ENCODE measurements at regions not wholly inside any gene's neighbourhood (a gene's known extent, or its start where the extent isn't known, plus 50 kb on each side); places are given as distances from the start of the nearest gene placed in this dataset.

DNA sequence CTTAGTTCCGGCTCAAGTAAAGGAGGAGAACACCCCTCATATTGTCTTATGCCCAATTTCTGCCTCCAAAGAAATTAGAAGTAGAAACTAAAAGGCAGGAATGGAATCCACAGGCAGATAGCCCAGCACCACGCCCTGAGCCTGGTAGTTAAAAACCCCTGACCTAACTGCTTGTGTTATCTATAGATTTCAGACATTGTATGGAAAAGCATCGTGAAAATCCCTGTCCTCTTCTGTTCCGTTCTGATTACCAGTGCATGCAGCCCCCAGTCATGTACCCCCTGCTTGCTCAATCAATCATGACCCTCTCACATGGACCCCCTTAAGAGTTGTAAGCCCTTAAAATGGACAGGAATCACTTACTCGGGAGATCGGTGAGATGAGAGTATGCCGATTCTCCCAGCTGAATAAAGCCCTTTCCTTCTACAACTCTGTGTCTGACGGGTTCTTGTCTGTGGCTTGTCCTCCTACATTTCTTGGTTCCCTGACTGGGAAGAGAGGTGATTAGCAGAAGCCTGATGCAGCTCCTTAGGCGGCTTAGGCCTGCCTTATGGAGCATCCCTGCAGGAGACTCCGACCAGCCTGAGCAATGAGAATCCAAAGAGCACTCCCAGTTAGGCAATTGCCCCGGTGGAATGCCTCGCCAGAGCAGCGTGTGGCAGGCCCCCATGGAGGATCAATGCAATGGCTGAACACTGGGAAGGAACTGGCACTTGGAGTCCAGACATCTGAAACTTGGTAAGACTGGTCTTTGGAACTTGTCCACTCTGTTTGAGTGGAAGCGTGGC lies 362.6 kb upstream of the TCF4 start:
- H3K27ac ChIP-seq (ENCODE audit: low read depth, low read length) = no peak overlapping the region
- no peak overlapping the region for H4K91ac ChIP-seq (replicated peaks; ENCODE audit: insufficient read length, low read length)
- H2BK20ac ChIP-seq (ENCODE audit: low read length) = no peak overlapping the region
- no peak overlapping the region for H3K14ac ChIP-seq (ENCODE audit: insufficient read length)
- H3K4me1 ChIP-seq (replicated peaks in 1 of 4; ENCODE audit: control insufficient read depth in 3 of 4, insufficient read depth in 4 of 4, low read length in 3 of 4) = no peaks in the 10 kb centered on the region
- H4K5ac ChIP-seq (ENCODE audit: insufficient read length, low read depth, low read length) = no peak overlapping the region
- POLR2A ChIA-PET (ENCODE audit: partially characterized antibody) = no interaction called here
- no peak overlapping the region for H3K4ac ChIP-seq (replicated peaks; ENCODE audit: insufficient read length, low read depth, low read length)
- no peak overlapping the region for H3K56ac ChIP-seq (replicated peaks; ENCODE audit: insufficient read length, low read depth, low read length)
- no peak overlapping the region for H2BK12ac ChIP-seq (ENCODE audit: low read depth, low read length)
- FAIRE-seq (no peak), DNase-seq (ENCODE audit: low read depth in 1 of 2, low spot score in 2 of 2) (no peak)
- no peak overlapping the region for H3K23ac ChIP-seq (ENCODE audit: insufficient read length)
- H2AK5ac ChIP-seq (ENCODE audit: low read depth, low read length) = no peak overlapping the region
- CTCF ChIA-PET (ENCODE audit: partially characterized antibody) = interaction anchor here (1.2 kb wide), 1 partner anchor 101 kb away, joined by 3 read pairs; no protein-coding TSS in a partner anchor
- no peak overlapping the region for H3K9ac ChIP-seq (replicated peaks in 1 of 4; ENCODE audit: extremely low read depth in 1 of 4, low read depth in 3 of 4, low read length in 3 of 4)
- H3K23me2 ChIP-seq (ENCODE audit: low read depth, low read length) = no peaks in the 10 kb centered on the region
- WGBS, 2 experiments (ENCODE audit: extremely low coverage in 1 of 2, insufficient coverage in 1 of 2, insufficient read length in 1 of 2, insufficient replicate concordance in 2 of 2, low coverage in 1 of 2, low lambda C conversion rate in 2 of 2, missing lambda C conversion rate in 1 of 2) = 90% methylated on average over 14 of the region's 14 CpGs; no CpG with 5 or more reads in 1 of the 2 experiments
- H4K8ac ChIP-seq (ENCODE audit: extremely low read depth, insufficient read depth, low read length) = no peak overlapping the region
- no peak overlapping the region for H2AFZ ChIP-seq (ENCODE audit: low read length)
- H3K36me3 ChIP-seq (ENCODE audit: control insufficient read depth in 2 of 4, insufficient read depth in 4 of 4, low read length in 3 of 4) = no peaks in the 10 kb centered on the region
- H2BK120ac ChIP-seq (replicated peaks; ENCODE audit: low read depth, low read length) = no peak overlapping the region
- no peaks in the 10 kb centered on the region for H3K79me2 ChIP-seq (ENCODE audit: control insufficient read depth in 1 of 2, insufficient read depth in 2 of 2, low read length in 2 of 2)
- no peak overlapping the region for H3K4me2 ChIP-seq (ENCODE audit: insufficient read depth in 1 of 2, low read depth in 2 of 2, low read length in 2 of 2)
- no peak overlapping the region for H2BK5ac ChIP-seq (ENCODE audit: low read depth, low read length)
- no peaks in the 10 kb centered on the region for H4K20me1 ChIP-seq (replicated peaks in 1 of 2; ENCODE audit: control insufficient read depth in 1 of 2, insufficient read depth in 2 of 2, low read length in 2 of 2)
- H3K4me3 ChIP-seq (ENCODE audit: extremely low read depth in 1 of 4, insufficient read depth in 2 of 4, low read depth in 3 of 4, low read length in 4 of 4) = no peak overlapping the region
- H3K79me1 ChIP-seq (ENCODE audit: low read depth, low read length) = no peaks in the 10 kb centered on the region
- no peaks in the 10 kb centered on the region for H3K27me3 ChIP-seq (replicated peaks in 1 of 4; ENCODE audit: control insufficient read depth in 3 of 4, extremely low read depth in 1 of 4, insufficient read depth in 3 of 4, low read length in 3 of 4)
- H3K9me3 ChIP-seq (ENCODE audit: insufficient read depth in 2 of 2, low read depth in 1 of 2, low read length in 1 of 2) = no peaks in the 10 kb centered on the region
- H3K18ac ChIP-seq (ENCODE audit: extremely low read depth, low read length) = no peak overlapping the region
- H2BK15ac ChIP-seq (ENCODE audit: low read length) = no peak overlapping the region
- TF ChIP-seq KDM1A (IDR thresholded peaks at IDR 0.05; ENCODE audit: borderline replicate concordance, low read length) (no peak), SIRT6 (IDR thresholded peaks at IDR 0.05; ENCODE audit: low read length) (no peak), GTF2F1 (IDR thresholded peaks at IDR 0.05; ENCODE audit: borderline replicate concordance, low read depth, low read length) (no peak), RAD21 (IDR thresholded peaks at IDR 0.05 in 1 of 2, conservative IDR thresholded peaks at IDR 0.05 in 1 of 2; ENCODE audit: low read depth in 2 of 2, low read length in 2 of 2) (no peak), TAF1 (IDR thresholded peaks at IDR 0.05; ENCODE audit: low read depth, low read length) (no peak), RBBP5 (IDR thresholded peaks at IDR 0.05; ENCODE audit: borderline replicate concordance, low read depth, low read length) (no peak), RXRA (IDR thresholded peaks at IDR 0.05; ENCODE audit: insufficient read depth, low read depth, low read length) (no peak), E2F6 (IDR thresholded peaks at IDR 0.05) (no peak), USF2 (IDR thresholded peaks at IDR 0.05; ENCODE audit: low read length) (no peak), ATF3 (IDR thresholded peaks at IDR 0.05; ENCODE audit: insufficient read depth, low read depth, low read length) (no peak)

Data from H1 (cell line).